AG04449 (cell line): ENCODE measurements at regions not wholly inside any gene's neighbourhood (a gene's known extent, or its start where the extent isn't known, plus 50 kb on each side); places are given as distances from the start of the nearest gene placed in this dataset.

Source experiments
- CTCF ChIA-PET: fragments of 350-600 bp; formaldehyde crosslinking; extraction: SDS; loops from one replicate; lab custom pipeline; 2021; ENCODE audit warnings: antibody characterized with exemption; lab: Yijun Ruan, JAX
- POLR2A ChIA-PET: fragments of 400-600, 350-600 bp; formaldehyde crosslinking; extraction: SDS; loops from one replicate; lab custom pipeline; 2020; ENCODE audit warnings: antibody characterized with exemption, inconsistent platforms; lab: Yijun Ruan, JAX
- DNase-seq: peaks from one replicate; pipeline ENCODE4 v3.0.0-alpha.2; 2010; ENCODE audit warnings: low read depth, low spot score
- H3K4me3 ChIP-seq: 2 replicates; pipeline ENCODE4 v1.5.1; 2011; ENCODE audit warnings: low read depth, mild to moderate bottlenecking, control low read depth, low read length
- TF ChIP-seq, protein P1 (sequence below): IDR thresholded peaks from one replicate; pipeline ENCODE4 v1.5.1; 2011; ENCODE audit warnings: mild to moderate bottlenecking, moderate library complexity, low read length, control low read depth, inconsistent platforms; ENCODE audit not compliant: insufficient read depth; ENCODE audit errors: missing control alignments

DNA sequence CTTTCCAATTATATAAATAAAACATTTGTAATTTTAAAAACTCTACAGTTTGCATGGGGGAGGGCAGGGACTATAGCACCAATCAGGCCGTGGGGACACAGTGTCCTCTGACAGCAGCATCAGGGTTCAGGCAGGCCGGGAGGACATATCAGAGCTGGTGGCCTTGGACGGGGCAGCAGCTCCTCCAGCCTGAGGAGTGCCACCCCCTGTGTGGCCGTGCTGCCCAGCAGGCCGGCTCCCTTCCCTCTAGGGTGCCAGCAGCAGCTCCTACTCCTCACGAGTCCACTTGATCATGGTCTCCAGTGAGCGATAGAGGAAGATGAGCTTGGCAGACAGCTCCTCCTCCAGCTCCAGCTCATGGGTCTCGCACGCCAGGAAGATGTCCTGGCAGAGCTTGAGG, 144.0 kb upstream of the PHACTR3 start:
- TF ChIP-seq, protein P1, sequence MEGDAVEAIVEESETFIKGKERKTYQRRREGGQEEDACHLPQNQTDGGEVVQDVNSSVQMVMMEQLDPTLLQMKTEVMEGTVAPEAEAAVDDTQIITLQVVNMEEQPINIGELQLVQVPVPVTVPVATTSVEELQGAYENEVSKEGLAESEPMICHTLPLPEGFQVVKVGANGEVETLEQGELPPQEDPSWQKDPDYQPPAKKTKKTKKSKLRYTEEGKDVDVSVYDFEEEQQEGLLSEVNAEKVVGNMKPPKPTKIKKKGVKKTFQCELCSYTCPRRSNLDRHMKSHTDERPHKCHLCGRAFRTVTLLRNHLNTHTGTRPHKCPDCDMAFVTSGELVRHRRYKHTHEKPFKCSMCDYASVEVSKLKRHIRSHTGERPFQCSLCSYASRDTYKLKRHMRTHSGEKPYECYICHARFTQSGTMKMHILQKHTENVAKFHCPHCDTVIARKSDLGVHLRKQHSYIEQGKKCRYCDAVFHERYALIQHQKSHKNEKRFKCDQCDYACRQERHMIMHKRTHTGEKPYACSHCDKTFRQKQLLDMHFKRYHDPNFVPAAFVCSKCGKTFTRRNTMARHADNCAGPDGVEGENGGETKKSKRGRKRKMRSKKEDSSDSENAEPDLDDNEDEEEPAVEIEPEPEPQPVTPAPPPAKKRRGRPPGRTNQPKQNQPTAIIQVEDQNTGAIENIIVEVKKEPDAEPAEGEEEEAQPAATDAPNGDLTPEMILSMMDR: no peak
- no peak for DNase-seq
- POLR2A ChIA-PET: no interaction called here
- no peak overlapping the region for H3K4me3 ChIP-seq
- CTCF ChIA-PET: interaction anchor here (1.8 to 2.6 kb wide), 2 partner anchors 591 to 593 kb away, joined by 6 to 10 read pairs; no protein-coding TSS in a partner anchor

DNA sequence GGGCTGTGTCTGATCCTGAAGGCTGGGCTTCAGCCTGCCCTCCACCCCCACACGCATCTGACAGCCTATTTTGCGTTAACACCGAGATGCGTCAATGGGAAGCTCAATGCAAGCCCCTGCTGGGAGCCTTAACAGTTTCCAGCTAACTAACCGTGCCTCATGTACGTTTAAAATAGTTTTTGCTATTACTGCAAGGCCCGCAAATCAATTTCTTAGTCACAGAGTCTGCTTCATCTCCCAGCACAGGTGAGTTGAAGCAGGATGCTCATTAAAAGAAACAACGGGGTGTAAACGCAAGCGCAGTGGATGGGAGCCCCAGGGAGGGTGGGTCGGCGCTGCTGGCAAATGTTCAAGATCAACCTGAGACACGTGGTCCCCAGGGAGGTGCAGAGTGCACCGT, 142.8 kb upstream of the PHACTR3 start:
- no peak overlapping the region for H3K4me3 ChIP-seq
- TF ChIP-seq, protein P1: no peak
- POLR2A ChIA-PET: no interaction called here
- CTCF ChIA-PET: interaction anchor here (0.9 to 2.6 kb wide), 2 partner anchors 34 to 592 kb away, joined by 3 to 10 read pairs; no protein-coding TSS in a partner anchor
- no peak for DNase-seq

DNA sequence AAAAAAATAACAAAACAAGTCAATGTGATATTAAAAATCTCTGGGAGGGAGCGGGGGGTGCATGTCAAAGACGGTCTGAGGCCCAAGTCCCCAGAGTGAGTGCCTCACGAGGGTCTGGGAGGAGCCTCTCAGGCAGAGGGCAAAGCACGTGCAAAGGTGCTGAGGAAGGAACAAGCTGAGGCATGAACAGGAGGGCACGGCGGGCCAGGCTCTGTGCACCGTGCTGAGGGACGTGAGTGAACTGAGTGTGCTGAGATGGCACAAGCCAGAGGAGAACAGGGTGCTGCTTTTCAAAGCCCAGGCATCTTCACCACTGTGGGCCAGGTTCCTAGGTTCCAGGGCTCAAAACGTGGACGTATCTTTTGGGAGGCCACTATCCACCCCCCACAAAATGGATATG, 142.1 kb upstream of the PHACTR3 start:
- POLR2A ChIA-PET: no interaction called here
- TF ChIP-seq, protein P1: no peak
- CTCF ChIA-PET: no interaction called here
- H3K4me3 ChIP-seq: no peak overlapping the region
- DNase-seq: no peak

DNA sequence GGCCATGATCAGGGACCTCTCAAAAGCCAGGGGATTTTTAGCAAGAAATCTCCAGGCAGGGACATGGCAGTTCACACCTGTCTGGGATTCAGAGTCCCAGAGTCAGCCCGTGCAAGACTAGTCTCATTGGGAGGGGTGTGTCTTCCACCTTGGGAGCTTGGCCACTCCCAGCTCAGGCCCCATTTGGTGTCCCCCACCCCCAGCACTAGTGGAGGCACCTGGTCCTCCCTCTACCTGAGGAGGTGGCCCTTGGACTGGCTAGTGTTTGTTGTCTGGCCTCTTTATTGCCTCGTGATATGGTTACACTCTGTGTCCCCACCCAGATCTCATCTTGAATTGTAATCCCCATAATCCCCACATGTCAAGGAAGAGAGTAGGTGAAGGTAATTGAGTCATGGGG, 140.8 kb upstream of the PHACTR3 start:
- TF ChIP-seq, protein P1: no peak
- H3K4me3 ChIP-seq: no peak overlapping the region
- CTCF ChIA-PET: interaction anchor here (1.1 to 1.2 kb wide), 2 partner anchors 8 to 26 kb away, joined by 3 to 4 read pairs; no protein-coding TSS in a partner anchor
- POLR2A ChIA-PET: no interaction called here
- DNase-seq: no peak

DNA sequence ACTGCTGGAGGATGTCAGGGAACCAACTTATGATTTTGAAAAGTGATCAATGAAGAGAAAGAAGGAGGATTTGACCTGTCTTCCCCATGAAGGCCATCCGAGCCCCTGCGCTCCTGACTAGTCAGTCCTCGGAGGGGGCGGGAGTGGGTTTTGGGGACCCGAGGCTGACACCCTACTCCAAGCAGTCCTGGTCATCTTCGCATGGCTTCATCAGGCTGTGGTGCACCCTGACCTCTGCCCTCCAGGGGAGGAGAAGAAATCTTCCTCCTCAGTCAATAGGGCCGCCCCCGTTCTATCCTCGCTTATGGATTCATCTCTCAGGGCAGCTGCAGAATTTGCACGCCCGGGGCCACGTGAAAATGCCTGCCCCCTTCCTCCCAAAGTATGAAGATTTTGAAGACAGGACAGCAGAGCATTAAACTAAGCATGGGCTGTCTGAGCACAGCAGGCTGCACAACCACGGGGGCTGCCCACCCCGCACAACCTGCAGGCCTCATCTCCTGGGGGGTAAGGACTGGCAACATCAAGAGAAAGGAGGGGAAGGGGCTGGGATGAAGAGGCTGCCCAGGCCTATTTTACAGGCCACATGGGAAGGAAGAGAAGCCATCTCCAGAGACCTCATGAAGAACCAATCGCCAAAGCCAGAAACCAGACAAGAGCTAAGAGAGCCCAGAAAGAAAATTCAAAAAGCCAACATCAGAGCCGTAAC, 138.1 kb upstream of the PHACTR3 start:
- POLR2A ChIA-PET: no interaction called here
- no peak overlapping the region for H3K4me3 ChIP-seq
- no peak for DNase-seq
- TF ChIP-seq, protein P1: no peak
- CTCF ChIA-PET: no interaction called here

DNA sequence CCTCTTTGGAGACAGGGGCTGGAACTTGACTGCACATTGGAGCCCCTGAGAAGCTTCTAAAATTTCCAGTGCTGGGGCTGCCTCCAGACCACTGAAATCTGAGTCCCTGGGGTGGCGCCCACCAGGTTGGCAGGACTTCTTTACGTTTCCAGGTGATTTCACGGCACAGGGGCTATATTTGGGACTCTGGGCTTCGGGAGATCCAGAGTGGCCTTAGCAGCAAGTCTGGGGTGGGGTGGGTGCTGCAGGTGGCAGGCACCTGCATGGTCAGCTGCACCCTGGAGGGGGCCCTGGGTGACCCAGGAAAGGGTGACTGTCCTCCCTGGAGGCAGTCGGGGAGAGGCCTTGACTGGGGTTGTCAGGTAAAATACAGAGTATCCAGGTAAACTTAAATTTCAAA, 135.5 kb upstream of the PHACTR3 start:
- POLR2A ChIA-PET: no interaction called here
- no peak for DNase-seq
- CTCF ChIA-PET: interaction anchor here (1.1 to 1.7 kb wide), 2 partner anchors 13 to 27 kb away, joined by 3 to 6 read pairs; no protein-coding TSS in a partner anchor
- no peak overlapping the region for H3K4me3 ChIP-seq
- TF ChIP-seq, protein P1: no peak
